Neural progenitor cell (in vitro differentiated cells): ENCODE measurements at regions not wholly inside any gene's neighbourhood (a gene's known extent, or its start where the extent isn't known, plus 50 kb on each side); places are given as distances from the start of the nearest gene placed in this dataset.
A peak's percentile ranks its signal among the peaks of the same experiment; 100 is the strongest.

Experiments
- DNase-seq: peaks from one replicate; pipeline ENCODE4 v3.0.0-alpha.2; 2016; ENCODE audit warnings: low spot score
- H2AFZ ChIP-seq: fragments of 200-600 bp; sonication (generic); replicated peaks from 2 replicates; pipeline ENCODE4 v1.6.1; 2016; ENCODE audit warnings: antibody characterized with exemption
- H3F3A ChIP-seq: fragments of 200-600 bp; sonication (generic); 2 replicates; pipeline ENCODE4 v1.6.1; 2016; ENCODE audit warnings: antibody characterized with exemption, low read depth
- H3K27ac ChIP-seq: fragments of 200-600 bp; sonication (generic); 2 replicates; pipeline ENCODE4 v1.5.1; 2016; ENCODE audit warnings: mild to moderate bottlenecking
- H3K27me3 ChIP-seq: fragments of 200-600 bp; sonication (generic); 2 replicates; pipeline ENCODE4 v1.6.1; 2016; ENCODE audit warnings: mild to moderate bottlenecking, moderate library complexity
- H3K36me3 ChIP-seq: fragments of 200-600 bp; sonication (generic); 2 replicates; pipeline ENCODE4 v1.5.1; 2016
- H3K4me1 ChIP-seq: fragments of 200-600 bp; sonication (generic); 2 replicates; pipeline ENCODE4 v1.6.1; 2016; ENCODE audit warnings: mixed run types
- H3K4me2 ChIP-seq: fragments of 200-600 bp; sonication (generic); 2 replicates; pipeline ENCODE4 v1.6.1; 2016
- H3K4me3 ChIP-seq: fragments of 200-600 bp; sonication (generic); 2 replicates; pipeline ENCODE4 v1.5.1; 2016
- H3K79me2 ChIP-seq: fragments of 200-600 bp; sonication (generic); 2 replicates; pipeline ENCODE4 v1.6.1; 2016; ENCODE audit warnings: low read depth
- H3K9ac ChIP-seq: fragments of 200-600 bp; sonication (generic); 2 replicates; pipeline ENCODE4 v1.6.1; 2016
- H3K9me3 ChIP-seq: fragments of 200-600 bp; sonication (generic); 2 replicates; pipeline ENCODE4 v1.5.1; 2016; ENCODE audit warnings: low read depth
- H4K20me1 ChIP-seq: fragments of 200-600 bp; sonication (generic); 2 replicates; pipeline ENCODE4 v1.6.1; 2016; ENCODE audit warnings: low read depth
- H3K27ac Mint-ChIP-seq: 3 replicates; pipeline ENCODE4 v1.8.0; 2021; ENCODE audit warnings: mixed read lengths
- H3K27me3 Mint-ChIP-seq: 2 replicates; pipeline ENCODE4 v1.8.0; 2022; ENCODE audit warnings: low read depth, mild to moderate bottlenecking, inconsistent platforms, moderate library complexity, mixed read lengths; ENCODE audit not compliant: insufficient read depth
- H3K36me3 Mint-ChIP-seq: 3 replicates; pipeline ENCODE4 v1.8.0; 2021; ENCODE audit warnings: mixed read lengths
- H3K4me1 Mint-ChIP-seq: 3 replicates; pipeline ENCODE4 v1.8.0; 2021; ENCODE audit warnings: mixed read lengths
- H3K4me3 Mint-ChIP-seq: 3 replicates; pipeline ENCODE4 v1.8.0; 2021; ENCODE audit warnings: mild to moderate bottlenecking, moderate library complexity, mixed read lengths
- H3K9me3 Mint-ChIP-seq: 3 replicates; pipeline ENCODE4 v1.8.0; 2020; ENCODE audit warnings: mixed read lengths
- CTCF ChIP-seq: fragments of 200-600 bp; sonication (generic); IDR thresholded peaks from 2 replicates; pipeline ENCODE4 v1.5.1; 2017; ENCODE audit warnings: antibody characterized with exemption, mild to moderate bottlenecking
- EZH2 ChIP-seq: fragments of 200-600 bp; sonication (generic); IDR thresholded peaks from 2 replicates; pipeline ENCODE4 v1.6.1; 2017; ENCODE audit warnings: antibody characterized with exemption, mild to moderate bottlenecking, moderate library complexity
- EZH2phosphoT487 ChIP-seq: fragments of 200-600 bp; sonication (generic); IDR thresholded peaks from 2 replicates; pipeline ENCODE4 v1.6.1; 2017; ENCODE audit warnings: antibody characterized with exemption

DNA sequence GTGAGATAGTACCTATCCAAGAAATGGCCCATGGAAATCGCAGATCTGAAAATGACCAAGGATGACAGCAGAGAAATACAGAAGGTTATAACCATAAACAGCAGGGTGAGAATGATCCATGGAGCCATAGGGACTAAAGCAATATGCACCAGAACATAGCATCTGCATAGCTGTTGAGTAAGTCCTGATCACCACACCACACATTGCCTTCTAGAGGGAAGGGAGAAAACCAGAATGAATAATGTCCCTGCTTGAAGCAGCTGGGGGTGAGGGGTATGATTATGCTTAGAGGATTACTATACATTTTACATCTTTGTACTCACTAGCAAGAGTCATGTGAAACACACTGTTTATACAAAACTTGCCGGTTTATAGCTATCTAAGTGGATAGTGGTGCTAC is 350.4 kb downstream of the MBD2 start:
- Histone ChIP-seq H3K4me1 (no peaks in the 10 kb centered on the region), H3F3A (no peaks in the 10 kb centered on the region), H3K79me2 (no peaks in the 10 kb centered on the region), H3K27me3 (no peaks in the 10 kb centered on the region), H4K20me1 (no peaks in the 10 kb centered on the region), H3K4me3 (no peak overlapping the region), H3K9me3 (no peaks in the 10 kb centered on the region), H3K9ac (no peak overlapping the region), H3K27ac (no peak overlapping the region), H2AFZ (no peak overlapping the region), H3K36me3 (no peaks in the 10 kb centered on the region), H3K4me2 (no peak overlapping the region)
- TF ChIP-seq EZH2phosphoT487 (no peak), EZH2 (no peak), CTCF (no peak)
- Mint-ChIP-seq H3K9me3 (no peaks in the 10 kb centered on the region), H3K27ac (no peak overlapping the region), H3K4me1 (no peaks in the 10 kb centered on the region), H3K27me3 (no peaks in the 10 kb centered on the region), H3K4me3 (no peak overlapping the region), H3K36me3 (no peaks in the 10 kb centered on the region)
- no peak for DNase-seq

DNA sequence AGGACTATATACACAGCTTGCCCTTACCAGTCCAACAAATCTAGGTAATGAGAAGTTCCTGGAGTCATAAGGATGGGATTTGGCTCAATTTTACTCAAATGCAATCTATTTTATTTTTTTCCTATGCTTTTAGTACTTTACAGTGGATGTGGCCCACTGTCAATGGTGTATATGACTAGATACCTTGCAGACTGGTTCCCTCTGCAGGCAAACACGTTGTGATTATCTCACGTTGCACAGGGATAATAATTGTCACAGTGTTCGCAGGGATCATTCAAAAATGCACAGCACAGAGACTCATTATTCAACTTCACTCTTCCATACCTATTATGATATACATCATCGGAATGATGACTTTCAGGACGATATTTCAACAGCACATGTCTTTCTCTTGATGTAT is 359.7 kb downstream of the MBD2 start:
- TF ChIP-seq CTCF = peak; percentile 23
- TF ChIP-seq EZH2phosphoT487 = no peak
- H3K27ac ChIP-seq = no peak overlapping the region
- H3K9me3 Mint-ChIP-seq = no peaks in the 10 kb centered on the region
- H3K4me1 ChIP-seq = no peaks in the 10 kb centered on the region
- no peak overlapping the region for H2AFZ ChIP-seq
- DNase-seq = no peak
- no peaks in the 10 kb centered on the region for H3K9me3 ChIP-seq
- no peaks in the 10 kb centered on the region for H3F3A ChIP-seq
- no peak overlapping the region for H3K9ac ChIP-seq
- no peaks in the 10 kb centered on the region for H3K36me3 ChIP-seq
- no peaks in the 10 kb centered on the region for H3K79me2 ChIP-seq
- H4K20me1 ChIP-seq = no peaks in the 10 kb centered on the region
- H3K27me3 ChIP-seq = no peaks in the 10 kb centered on the region
- no peak overlapping the region for H3K4me2 ChIP-seq
- no peak overlapping the region for H3K4me3 ChIP-seq
- no peaks in the 10 kb centered on the region for H3K36me3 Mint-ChIP-seq
- H3K27me3 Mint-ChIP-seq = no peaks in the 10 kb centered on the region
- H3K4me3 Mint-ChIP-seq = no peak overlapping the region
- no peaks in the 10 kb centered on the region for H3K4me1 Mint-ChIP-seq
- no peak overlapping the region for H3K27ac Mint-ChIP-seq

- Histone ChIP-seq H3K79me2 (no peaks in the 10 kb centered on the region), H3K4me1 (no peaks in the 10 kb centered on the region), H2AFZ (no peak overlapping the region), H3K9me3 (no peaks in the 10 kb centered on the region), H3F3A (no peaks in the 10 kb centered on the region), H4K20me1 (no peaks in the 10 kb centered on the region), H3K4me3 (no peak overlapping the region), H3K27me3 (no peaks in the 10 kb centered on the region), H3K36me3 (no peaks in the 10 kb centered on the region), H3K4me2 (no peak overlapping the region), H3K27ac (no peak overlapping the region), H3K9ac (no peak overlapping the region)
- H3K4me3 Mint-ChIP-seq = no peak overlapping the region
- TF ChIP-seq EZH2phosphoT487 (no peak), CTCF (no peak), EZH2 (no peak)
- no peak overlapping the region for H3K27ac Mint-ChIP-seq
- peaks cover 2% of the 10 kb centered on the region for H3K27me3 Mint-ChIP-seq
- no peak for DNase-seq
- no peaks in the 10 kb centered on the region for H3K36me3 Mint-ChIP-seq
- H3K9me3 Mint-ChIP-seq = no peaks in the 10 kb centered on the region
- no peaks in the 10 kb centered on the region for H3K4me1 Mint-ChIP-seq
Measured at GRCh38 chr18:53862921-53863320, 361.5 kb downstream of the MBD2 start.

DNA sequence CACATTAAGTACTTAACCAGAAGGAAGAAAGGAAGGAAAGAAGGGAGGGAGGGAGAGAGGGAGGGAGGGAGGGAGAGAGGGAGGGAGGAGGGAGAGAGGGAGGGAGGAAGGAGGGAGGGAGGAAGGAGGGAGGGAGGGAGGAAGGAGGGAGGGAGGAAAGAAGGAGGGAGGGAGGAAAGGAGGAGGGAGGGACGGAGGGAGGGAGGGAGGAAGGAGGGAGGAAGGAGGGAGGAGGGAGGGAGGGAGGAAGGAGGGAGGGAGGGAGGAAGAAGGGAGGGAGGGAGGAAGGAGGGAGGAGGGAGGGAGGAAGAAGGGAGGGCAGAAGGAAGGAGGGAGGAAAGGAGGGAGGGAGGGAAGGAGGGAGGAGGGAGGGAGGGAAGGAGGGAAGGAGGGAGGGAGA is 363.3 kb downstream of the MBD2 start:
- no peak overlapping the region for H3K27ac Mint-ChIP-seq
- H3K36me3 Mint-ChIP-seq = no peaks in the 10 kb centered on the region
- H2AFZ ChIP-seq = no peak overlapping the region

More for the DNA sequence above, 363.3 kb downstream of the MBD2 start:
- H3K9me3 ChIP-seq = no peaks in the 10 kb centered on the region
- no peaks in the 10 kb centered on the region for H3K79me2 ChIP-seq
- no peaks in the 10 kb centered on the region for H4K20me1 ChIP-seq
- peaks cover 2% of the 10 kb centered on the region for H3K27me3 Mint-ChIP-seq
- no peaks in the 10 kb centered on the region for H3K36me3 ChIP-seq
- H3K4me1 ChIP-seq = no peaks in the 10 kb centered on the region
- no peak overlapping the region for H3K27ac ChIP-seq
- no peaks in the 10 kb centered on the region for H3K4me1 Mint-ChIP-seq
- H3F3A ChIP-seq = no peaks in the 10 kb centered on the region
- no peak overlapping the region for H3K4me3 Mint-ChIP-seq
- H3K4me3 ChIP-seq = no peak overlapping the region
- H3K27me3 ChIP-seq = no peaks in the 10 kb centered on the region
- no peak for DNase-seq
- TF ChIP-seq EZH2phosphoT487 (no peak), EZH2 (no peak), CTCF (no peak)
- no peak overlapping the region for H3K4me2 ChIP-seq
- H3K9ac ChIP-seq = no peak overlapping the region
- H3K9me3 Mint-ChIP-seq = no peaks in the 10 kb centered on the region
